ENCODE measurements at regions not wholly inside any gene's neighbourhood (a gene's known extent, or its start where the extent isn't known, plus 50 kb on each side); places are given as distances from the start of the nearest gene placed in this dataset.

- Histone ChIP-seq H3K9me3 (replicated peaks) (no peaks in the 10 kb centered on the region), H3K36me3 (no peaks in the 10 kb centered on the region), H3K4me3 (no peak overlapping the region), H3K4me1 (no peaks in the 10 kb centered on the region), H3K27me3 (ENCODE audit: low read depth) (no peaks in the 10 kb centered on the region), H3K27ac (replicated peaks) (no peak overlapping the region)
- no peak for TF ChIP-seq CTCF (IDR thresholded peaks at IDR 0.05; ENCODE audit: borderline replicate concordance)
- no peak for DNase-seq
- intact Hi-C loops (cut with micrococcal nuclease) = no loop called here
Measured at GRCh38 chr1:187266051-187266450, 437.3 kb downstream of the PLA2G4A start.

GRCh38 chr1:187267827-187268226, 439.1 kb downstream of the PLA2G4A start:
- H3K9me3 ChIP-seq (replicated peaks) = no peaks in the 10 kb centered on the region
- H3K4me3 ChIP-seq = no peak overlapping the region
- H3K27ac ChIP-seq (replicated peaks) = no peak overlapping the region
- no peaks in the 10 kb centered on the region for H3K36me3 ChIP-seq
- TF ChIP-seq CTCF (IDR thresholded peaks at IDR 0.05; ENCODE audit: borderline replicate concordance) = no peak
- no peak for DNase-seq
- H3K27me3 ChIP-seq (ENCODE audit: low read depth) = no peaks in the 10 kb centered on the region
- intact Hi-C loops (cut with micrococcal nuclease) = no loop called here
- no peaks in the 10 kb centered on the region for H3K4me1 ChIP-seq

GRCh38 chr1:187270256-187270655, 441.5 kb downstream of the PLA2G4A start:
- H3K27ac ChIP-seq (replicated peaks) = no peak overlapping the region

GRCh38 chr1:187275346-187275745, 446.6 kb downstream of the PLA2G4A start:
- no peaks in the 10 kb centered on the region for H3K4me1 ChIP-seq
- DNase-seq = no peak
- H3K9me3 ChIP-seq (replicated peaks) = peaks cover 3% of the 10 kb centered on the region
- intact Hi-C loops (cut with micrococcal nuclease) = no loop called here
- H3K4me3 ChIP-seq = no peak overlapping the region
- no peak overlapping the region for H3K27ac ChIP-seq (replicated peaks)
- no peaks in the 10 kb centered on the region for H3K27me3 ChIP-seq (ENCODE audit: low read depth)
- no peaks in the 10 kb centered on the region for H3K36me3 ChIP-seq
- no peak for TF ChIP-seq CTCF (IDR thresholded peaks at IDR 0.05; ENCODE audit: borderline replicate concordance)

More at GRCh38 chr1:187270256-187270655, 441.5 kb downstream of the PLA2G4A start:
- intact Hi-C loops (cut with micrococcal nuclease) = no loop called here
- no peak for DNase-seq
- Histone ChIP-seq H3K4me3 (no peak overlapping the region), H3K36me3 (no peaks in the 10 kb centered on the region), H3K4me1 (no peaks in the 10 kb centered on the region), H3K9me3 (replicated peaks) (peaks cover 3% of the 10 kb centered on the region), H3K27me3 (ENCODE audit: low read depth) (no peaks in the 10 kb centered on the region)
- TF ChIP-seq CTCF (IDR thresholded peaks at IDR 0.05; ENCODE audit: borderline replicate concordance) = no peak

GRCh38 chr1:187275985-187276575, 447.3 kb downstream of the PLA2G4A start:
- no peaks in the 10 kb centered on the region for H3K27me3 ChIP-seq (ENCODE audit: low read depth)
- DNase-seq = no peak
- H3K27ac ChIP-seq (replicated peaks) = no peak overlapping the region
- no peaks in the 10 kb centered on the region for H3K4me1 ChIP-seq
- no peak for TF ChIP-seq CTCF (IDR thresholded peaks at IDR 0.05; ENCODE audit: borderline replicate concordance)
- H3K4me3 ChIP-seq = no peak overlapping the region
- no peaks in the 10 kb centered on the region for H3K36me3 ChIP-seq
- H3K9me3 ChIP-seq (replicated peaks) = peaks cover 3% of the 10 kb centered on the region
- intact Hi-C loops (cut with micrococcal nuclease) = no loop called here
